ENCODE measurements at regions not wholly inside any gene's neighbourhood (a gene's known extent, or its start where the extent isn't known, plus 50 kb on each side); places are given as distances from the start of the nearest gene placed in this dataset.

DNA sequence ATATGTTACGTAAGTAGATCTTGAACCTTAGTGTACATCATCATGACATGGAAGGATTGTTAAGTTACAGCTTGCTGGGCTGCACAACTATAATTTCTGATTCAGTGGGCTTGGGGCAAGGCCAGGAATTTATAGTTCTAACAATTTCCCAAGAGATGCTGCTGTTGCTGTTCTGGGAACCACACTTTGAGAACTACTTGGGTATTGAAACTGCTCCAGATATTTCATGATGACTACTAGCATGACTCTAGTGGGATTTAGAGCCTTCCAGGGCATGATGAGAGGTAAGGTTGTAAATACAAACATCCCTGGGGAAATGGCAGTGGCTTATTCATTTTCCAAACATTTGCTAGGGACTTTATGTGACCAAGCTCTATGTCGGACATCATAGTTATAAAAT, 904.8 kb upstream of the SEL1L start:
- TF ChIP-seq, protein P1, sequence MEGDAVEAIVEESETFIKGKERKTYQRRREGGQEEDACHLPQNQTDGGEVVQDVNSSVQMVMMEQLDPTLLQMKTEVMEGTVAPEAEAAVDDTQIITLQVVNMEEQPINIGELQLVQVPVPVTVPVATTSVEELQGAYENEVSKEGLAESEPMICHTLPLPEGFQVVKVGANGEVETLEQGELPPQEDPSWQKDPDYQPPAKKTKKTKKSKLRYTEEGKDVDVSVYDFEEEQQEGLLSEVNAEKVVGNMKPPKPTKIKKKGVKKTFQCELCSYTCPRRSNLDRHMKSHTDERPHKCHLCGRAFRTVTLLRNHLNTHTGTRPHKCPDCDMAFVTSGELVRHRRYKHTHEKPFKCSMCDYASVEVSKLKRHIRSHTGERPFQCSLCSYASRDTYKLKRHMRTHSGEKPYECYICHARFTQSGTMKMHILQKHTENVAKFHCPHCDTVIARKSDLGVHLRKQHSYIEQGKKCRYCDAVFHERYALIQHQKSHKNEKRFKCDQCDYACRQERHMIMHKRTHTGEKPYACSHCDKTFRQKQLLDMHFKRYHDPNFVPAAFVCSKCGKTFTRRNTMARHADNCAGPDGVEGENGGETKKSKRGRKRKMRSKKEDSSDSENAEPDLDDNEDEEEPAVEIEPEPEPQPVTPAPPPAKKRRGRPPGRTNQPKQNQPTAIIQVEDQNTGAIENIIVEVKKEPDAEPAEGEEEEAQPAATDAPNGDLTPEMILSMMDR (IDR thresholded peaks at IDR 0.05; ENCODE audit: low read depth, low read length), result no peak
- TF ChIP-seq POLR2A (IDR thresholded peaks at IDR 0.05; ENCODE audit: extremely low read depth, insufficient read length), result no peak

Measured in NB4 (cell line).